Hematopoietic multipotent progenitor cell treated with erythropoietin and hydrocortisone succinate and interleukin-3 and kit ligand, for 4 days (in vitro differentiated cells): ENCODE measurements at regions not wholly inside any gene's neighbourhood (a gene's known extent, or its start where the extent isn't known, plus 50 kb on each side); places are given as distances from the start of the nearest gene placed in this dataset.

ENCODE experiments used
- DNase-seq: peaks from one replicate; pipeline ENCODE4 v3.0.0-alpha.2; 2015

GRCh38 chr18:64979791-64980190, 771.0 kb upstream of the CDH7 start:
- no peak for DNase-seq

- DNase-seq = no peak
These were observed 776.3 kb upstream of the CDH7 start for GRCh38 chr18:64974391-64975125.

- no peak for DNase-seq
These were observed 778.3 kb upstream of the CDH7 start for GRCh38 chr18:64972545-64972944.

- no peak for DNase-seq
These were observed 784.1 kb upstream of the CDH7 start for GRCh38 chr18:64966667-64967066.

- no peak for DNase-seq
These were observed 794.3 kb upstream of the CDH7 start for GRCh38 chr18:64956465-64956864.

GRCh38 chr18:64949885-64950284, 800.9 kb upstream of the CDH7 start:
- no peak for DNase-seq

- DNase-seq = no peak
These were observed 787.8 kb upstream of the LINC00305 start for GRCh38 chr18:64936671-64937070.

GRCh38 chr18:64929036-64929435, 780.1 kb upstream of the LINC00305 start:
- DNase-seq = no peak

- no peak for DNase-seq
These were observed 771.2 kb upstream of the LINC00305 start for GRCh38 chr18:64919971-64920570.

GRCh38 chr18:64918851-64919250, 770.0 kb upstream of the LINC00305 start:
- no peak for DNase-seq

- no peak for DNase-seq
These were observed 744.5 kb upstream of the LINC00305 start for GRCh38 chr18:64893349-64893748.

- no peak for DNase-seq
These were observed 740.1 kb upstream of the LINC00305 start for GRCh38 chr18:64888956-64889355.

GRCh38 chr18:64886995-64887394, 738.1 kb upstream of the LINC00305 start:
- no peak for DNase-seq

- DNase-seq = no peak
These were observed 734.0 kb upstream of the LINC00305 start for GRCh38 chr18:64882896-64883295.

GRCh38 chr18:64876833-64877232, 727.9 kb upstream of the LINC00305 start:
- no peak for DNase-seq

GRCh38 chr18:64872710-64873458, 724.0 kb upstream of the LINC00305 start:
- DNase-seq = no peak

GRCh38 chr18:64854112-64854511, 705.2 kb upstream of the LINC00305 start:
- no peak for DNase-seq

- DNase-seq = no peak
These were observed 703.4 kb upstream of the LINC00305 start for GRCh38 chr18:64852281-64852680.

GRCh38 chr18:64851726-64852125, 702.8 kb upstream of the LINC00305 start:
- DNase-seq = no peak

GRCh38 chr18:64850791-64851190, 701.9 kb upstream of the LINC00305 start:
- no peak for DNase-seq

- no peak for DNase-seq
These were observed 692.2 kb upstream of the LINC00305 start for GRCh38 chr18:64840911-64841701.

GRCh38 chr18:64810354-64810753, 661.5 kb upstream of the LINC00305 start:
- no peak for DNase-seq

- DNase-seq = no peak
These were observed 660.9 kb upstream of the LINC00305 start for GRCh38 chr18:64809801-64810200.
